ENCODE measurements at regions not wholly inside any gene's neighbourhood (a gene's known extent, or its start where the extent isn't known, plus 50 kb on each side); places are given as distances from the start of the nearest gene placed in this dataset.

- no peak for DNase-seq
These were observed 306.9 kb downstream of the QKI start for GRCh38 chr6:163721435-163721834.

- no peak for DNase-seq
These were observed 306.1 kb downstream of the QKI start for GRCh38 chr6:163720460-163721235.

DNA sequence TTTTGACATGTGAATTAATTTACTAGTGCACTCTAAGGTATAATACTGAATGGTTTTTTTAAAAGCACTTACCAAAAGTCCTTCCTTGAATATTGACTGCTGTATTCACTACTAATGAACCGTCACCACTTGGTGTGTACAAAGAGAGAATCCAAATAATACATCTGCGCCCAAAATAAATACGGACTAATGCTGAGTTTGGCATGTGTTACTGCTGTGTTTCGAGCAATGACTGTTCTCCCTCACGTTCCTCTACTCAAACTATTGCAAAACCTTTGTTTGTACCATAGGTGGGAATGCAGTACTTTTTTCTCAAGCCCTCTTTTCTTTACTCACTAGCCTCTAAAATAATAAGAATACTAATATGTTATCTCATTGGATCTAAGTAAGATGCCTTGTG is 305.5 kb downstream of the QKI start:
- DNase-seq = no peak

DNA sequence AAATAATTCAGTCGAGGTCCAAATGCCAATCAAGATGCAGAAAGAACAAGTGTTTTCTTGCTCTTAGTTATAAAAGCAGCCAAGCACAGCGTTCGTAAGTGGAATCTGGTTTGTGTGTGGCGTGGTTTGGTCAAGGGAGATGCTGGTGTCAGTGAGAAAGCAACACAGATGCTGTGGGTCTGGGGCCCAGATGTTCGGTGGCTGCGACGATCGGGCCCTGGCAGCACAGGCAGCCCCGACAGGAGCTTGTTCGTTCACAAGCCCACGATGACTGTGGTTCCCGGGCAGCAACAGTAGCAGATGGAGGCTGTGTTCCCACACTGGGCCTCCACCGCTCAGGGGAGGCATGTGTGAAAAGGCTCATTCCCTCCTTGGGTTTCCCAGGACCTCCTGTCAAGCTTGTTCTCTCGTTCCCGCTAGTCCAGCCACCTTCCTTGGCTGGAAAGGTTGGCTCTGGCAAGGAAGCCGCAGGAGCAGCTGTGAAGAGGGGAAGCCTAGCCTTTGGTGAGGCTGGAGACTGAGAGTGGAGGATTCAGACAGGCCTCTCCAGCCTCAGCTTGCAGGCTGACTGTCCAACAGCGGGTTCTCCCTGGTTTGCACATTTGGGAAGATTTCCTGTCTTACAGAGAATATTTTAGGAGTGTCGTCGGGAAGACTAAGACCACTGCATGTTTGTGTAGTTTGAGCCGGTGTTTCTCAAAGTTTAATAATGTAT is 304.7 kb downstream of the QKI start:
- DNase-seq = no peak

- DNase-seq = no peak
These were observed 304.0 kb downstream of the QKI start for GRCh38 chr6:163718537-163718936.

DNA sequence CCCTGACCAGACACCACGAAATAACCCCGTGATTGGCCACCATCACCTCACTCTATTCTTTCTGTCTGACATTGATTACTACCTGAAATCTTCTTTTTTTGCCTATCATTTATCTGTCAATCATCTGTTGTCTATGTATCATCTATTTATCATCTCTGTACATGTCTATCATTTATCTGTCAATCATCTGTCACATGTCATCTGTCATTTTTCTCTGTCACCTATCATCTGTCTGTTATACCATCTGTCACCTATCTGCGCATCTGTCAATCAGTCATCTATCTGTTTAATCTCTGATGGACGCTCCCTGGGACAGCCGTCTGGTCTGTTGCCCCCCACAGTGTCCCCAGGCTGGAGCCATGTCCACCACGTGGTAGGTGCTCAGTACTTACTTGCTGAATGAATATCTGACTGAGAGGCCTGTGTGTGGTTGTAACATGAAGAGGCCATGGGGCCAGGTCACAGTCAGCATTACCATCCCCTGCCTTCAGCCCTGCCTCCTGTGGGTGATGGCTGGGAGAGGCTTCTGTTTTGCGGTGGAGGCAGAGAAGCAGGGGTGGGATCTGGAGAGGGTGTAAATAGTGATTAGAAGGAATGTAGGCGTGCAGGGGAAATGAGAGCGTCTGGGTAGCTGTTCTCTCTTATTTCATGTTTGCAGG is 302.7 kb downstream of the QKI start:
- DNase-seq = no peak

DNA sequence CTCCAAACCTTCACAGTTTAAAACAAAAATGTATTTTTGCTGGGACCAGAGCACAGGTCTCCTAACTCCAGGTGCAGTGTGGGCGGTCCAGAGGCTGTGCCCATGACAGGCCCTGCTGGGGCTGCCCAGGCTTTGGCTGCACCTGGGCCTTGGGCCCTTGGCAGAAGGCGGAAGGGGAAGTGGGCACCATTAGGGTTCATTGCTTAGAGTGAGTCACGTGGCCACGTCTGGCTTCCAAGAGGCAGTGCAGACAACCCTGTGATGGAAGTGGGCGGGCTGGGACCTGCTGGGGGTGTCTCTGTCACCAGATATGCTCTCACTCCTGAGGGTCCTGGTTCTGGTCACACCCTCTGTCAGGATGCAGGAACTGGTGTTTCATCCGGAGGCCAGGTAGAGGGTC is 302.2 kb downstream of the QKI start:
- no peak for DNase-seq

GRCh38 chr6:163715846-163716245 is 301.3 kb downstream of the QKI start:
- no peak for DNase-seq

GRCh38 chr6:163714179-163714578 is 299.7 kb downstream of the QKI start:
- no peak for DNase-seq

GRCh38 chr6:163712981-163713380 is 298.5 kb downstream of the QKI start:
- DNase-seq = no peak

- no peak for DNase-seq
These were observed 298.0 kb downstream of the QKI start for GRCh38 chr6:163712566-163712961.

DNA sequence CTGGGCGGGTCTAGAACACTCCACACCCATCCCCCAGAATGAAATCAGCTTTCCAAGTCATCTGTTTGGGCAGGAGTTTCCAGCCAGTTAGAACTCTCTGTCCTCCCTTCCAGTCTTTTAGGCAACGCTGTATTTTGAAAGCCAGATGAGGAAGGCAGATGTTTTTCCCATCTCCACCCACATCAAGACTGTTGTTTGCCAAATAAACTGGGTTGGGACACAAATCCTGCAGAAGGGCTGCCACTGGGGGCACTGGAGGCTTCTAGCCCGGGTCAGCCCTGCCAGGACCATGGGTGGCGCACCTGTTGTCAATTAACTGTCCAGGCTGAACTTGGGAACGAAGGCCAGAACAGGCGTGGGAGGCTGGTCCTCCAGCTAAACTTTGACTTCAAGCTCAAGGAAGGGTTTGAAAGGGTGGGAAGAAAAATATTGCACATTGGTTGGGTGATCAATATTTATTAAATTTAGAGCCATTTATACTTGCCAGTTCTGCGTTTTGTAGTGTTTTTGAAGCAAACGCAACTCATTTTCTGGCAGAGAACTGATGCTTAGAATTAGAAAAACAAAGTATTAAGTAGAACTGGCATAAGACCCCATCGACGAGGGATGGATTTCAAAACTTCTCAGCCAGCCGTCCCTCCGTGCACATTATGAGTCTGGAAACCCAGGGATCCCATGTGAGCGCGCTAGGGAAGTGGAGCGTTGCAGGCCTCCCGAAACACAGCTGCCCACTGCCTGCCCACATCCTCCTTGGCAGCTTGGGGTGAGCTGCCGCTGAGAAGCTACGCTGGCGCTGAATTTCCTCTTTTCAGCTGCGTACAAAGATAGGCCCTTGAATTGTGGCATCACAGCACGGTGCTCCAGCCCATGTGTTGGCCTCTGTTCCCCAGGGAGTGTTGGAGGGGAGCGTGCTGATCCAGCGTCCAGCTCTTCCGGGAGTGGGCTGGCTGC is 297.4 kb downstream of the QKI start:
- DNase-seq = no peak

DNA sequence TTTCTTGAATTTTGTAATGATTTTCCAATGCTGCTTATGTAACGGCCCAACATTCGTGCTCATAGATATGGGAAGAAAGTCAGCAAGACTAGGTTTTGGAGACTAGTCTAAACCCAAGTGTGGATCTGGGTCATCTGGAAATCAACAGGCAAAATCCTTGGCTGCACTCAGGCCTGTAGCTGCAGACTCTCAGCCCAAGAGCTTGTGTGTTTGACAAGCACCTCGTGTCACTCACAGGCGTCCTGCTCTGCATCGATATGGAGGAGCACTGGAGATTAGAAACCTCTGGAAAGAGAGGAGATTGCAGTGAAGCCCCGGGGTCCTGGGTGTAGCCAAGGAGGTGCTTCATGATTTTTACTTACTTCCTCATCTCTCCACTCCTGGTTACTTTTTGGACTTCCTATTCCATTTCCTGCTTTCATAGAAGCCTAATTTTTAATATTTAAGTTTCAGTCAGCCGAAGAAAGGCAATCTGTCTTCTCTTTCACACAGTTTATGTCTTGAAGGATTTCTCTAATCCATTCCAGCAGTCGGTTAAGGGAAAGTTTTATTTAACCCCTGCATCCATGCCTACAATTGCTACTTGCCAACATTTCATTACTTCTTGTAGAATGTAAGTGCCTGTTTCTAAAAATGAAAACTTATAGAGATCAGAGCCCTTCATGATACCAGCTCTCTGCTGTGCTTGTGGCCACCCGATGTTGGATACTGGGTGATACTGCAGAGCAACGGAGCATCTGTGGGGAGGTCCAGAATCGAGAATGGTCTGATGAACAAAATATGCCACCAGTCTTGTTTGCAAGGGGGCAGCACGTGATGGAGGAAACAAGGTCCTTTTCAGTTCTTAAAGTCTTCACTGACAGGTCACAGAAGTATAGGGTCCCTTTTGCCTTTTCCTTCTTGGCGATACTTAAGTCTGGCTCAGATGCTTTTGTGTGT is 296.3 kb downstream of the QKI start:
- no peak for DNase-seq

- no peak for DNase-seq
These were observed 295.2 kb downstream of the QKI start for GRCh38 chr6:163709693-163710092.

- no peak for DNase-seq
These were observed 294.7 kb downstream of the QKI start for GRCh38 chr6:163709255-163709654.

- no peak for DNase-seq
These were observed 293.9 kb downstream of the QKI start for GRCh38 chr6:163708466-163708865.

- no peak for DNase-seq
These were observed 293.2 kb downstream of the QKI start for GRCh38 chr6:163707387-163708355.

GRCh38 chr6:163706500-163707087 is 292.1 kb downstream of the QKI start:
- DNase-seq = no peak

- no peak for DNase-seq
These were observed 291.4 kb downstream of the QKI start for GRCh38 chr6:163705923-163706322.

DNA sequence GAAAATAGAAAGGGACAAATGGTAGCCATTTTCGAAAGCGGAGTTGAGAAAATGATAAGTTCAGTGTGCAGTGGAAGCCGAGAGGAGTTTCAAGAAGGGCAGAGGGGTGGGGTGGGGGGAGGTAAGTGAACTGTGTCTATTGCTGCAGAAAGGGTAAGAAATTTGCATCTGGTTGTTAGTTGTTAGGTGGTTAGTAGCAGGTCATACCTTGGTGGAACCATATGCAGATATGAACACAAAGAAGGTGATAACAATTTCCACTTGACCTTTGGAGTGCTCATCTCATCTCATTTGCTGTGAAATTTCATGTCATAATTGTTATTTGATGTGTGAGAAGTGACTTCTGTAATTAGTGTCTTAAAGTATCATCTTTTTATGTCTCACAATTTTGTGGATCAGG is 288.2 kb downstream of the QKI start:
- no peak for DNase-seq
